H1 (cell line): ENCODE measurements at regions not wholly inside any gene's neighbourhood (a gene's known extent, or its start where the extent isn't known, plus 50 kb on each side); places are given as distances from the start of the nearest gene placed in this dataset.

Source experiments
- CTCF ChIA-PET: fragments of 300-600 bp; sonication (Branson Sonifier 250); formaldehyde crosslinking; loops from one replicate; lab custom pipeline; 2021; ENCODE audit not compliant: partially characterized antibody; lab: Charles Lee
- POLR2A ChIA-PET: fragments of 300-600 bp; sonication (Branson Sonifier 250); formaldehyde crosslinking; loops from one replicate; lab custom pipeline; 2021; ENCODE audit warnings: inconsistent platforms; ENCODE audit not compliant: partially characterized antibody; lab: Charles Lee
- DNase-seq, 2 experiments: peaks; one replicate each; pipeline versions ENCODE4 v3.0.0 to v3.0.0-alpha.2; 2010 to 2022; ENCODE audit warnings: low spot score in 2 of 2, low read depth in 1 of 2, mixed read lengths in 1 of 2
- FAIRE-seq: peaks from 2 replicates; lab custom pipeline; 2011; peaks lifted over from hg19 to GRCh38; lab: Jason Lieb, UNC
- H2AFZ ChIP-seq: 2 replicates; pipeline ENCODE4 v1.8.1; 2012; ENCODE audit warnings: low read length, inconsistent platforms
- H2AK5ac ChIP-seq: 2 replicates; pipeline ENCODE4 v1.6.1; 2013; ENCODE audit warnings: low read depth, low read length
- H2BK120ac ChIP-seq: replicated peaks from 2 replicates; pipeline ENCODE3; 2013; ENCODE audit warnings: low read depth, low read length, inconsistent platforms
- H2BK12ac ChIP-seq: 2 replicates; pipeline ENCODE4 v1.6.1; 2013; ENCODE audit warnings: low read depth, low read length
- H2BK15ac ChIP-seq: 2 replicates; pipeline ENCODE4 v1.6.1; 2013; ENCODE audit warnings: low read length
- H2BK20ac ChIP-seq: 2 replicates; pipeline ENCODE4 v1.6.1; 2013; ENCODE audit warnings: low read length
- H2BK5ac ChIP-seq: 2 replicates; pipeline ENCODE4 v1.6.1; 2013; ENCODE audit warnings: low read depth, low read length
- H3K14ac ChIP-seq: 2 replicates; pipeline ENCODE4 v1.6.1; 2013; ENCODE audit warnings: inconsistent platforms; ENCODE audit not compliant: insufficient read length
- H3K18ac ChIP-seq: 2 replicates; pipeline ENCODE4 v1.6.1; 2013; ENCODE audit warnings: low read length; ENCODE audit errors: extremely low read depth
- H3K23ac ChIP-seq: 2 replicates; pipeline ENCODE4 v1.6.1; 2013; ENCODE audit warnings: inconsistent platforms; ENCODE audit not compliant: insufficient read length
- H3K23me2 ChIP-seq: 2 replicates; pipeline ENCODE4 v1.6.1; 2013; ENCODE audit warnings: low read depth, low read length
- H3K27ac ChIP-seq: 2 replicates; pipeline ENCODE4 v1.6.1; 2011; ENCODE audit warnings: low read depth, low read length, inconsistent platforms
- H3K27me3 ChIP-seq, 4 experiments: replicated peaks in 1 of 4; 1 replicate in 1 of 4; 2 replicates in 3 of 4; pipeline versions ENCODE4 v1.6.1 to v1.8.1; 2011 to 2013; ENCODE audit warnings: low read length in 3 of 4, mild to moderate bottlenecking in 3 of 4, inconsistent platforms in 2 of 4, mixed read lengths in 2 of 4, moderate library complexity in 1 of 4; ENCODE audit not compliant: control insufficient read depth in 3 of 4, insufficient read depth in 3 of 4; ENCODE audit errors: extremely low read depth in 1 of 4
- H3K36me3 ChIP-seq, 4 experiments: 2 replicates each; pipeline versions ENCODE4 v1.6.1 to v1.8.1; 2011 to 2013; ENCODE audit warnings: mild to moderate bottlenecking in 4 of 4, low read length in 3 of 4, moderate library complexity in 2 of 4, control low read depth in 1 of 4, inconsistent platforms in 1 of 4; ENCODE audit not compliant: insufficient read depth in 4 of 4, control insufficient read depth in 2 of 4
- H3K4ac ChIP-seq: replicated peaks from 2 replicates; pipeline ENCODE3; 2013; ENCODE audit warnings: low read length, low read depth, mixed read lengths, inconsistent platforms; ENCODE audit not compliant: insufficient read length
- H3K4me1 ChIP-seq, 4 experiments: replicated peaks in 1 of 4; 1 replicate in 1 of 4; 2 replicates in 3 of 4; pipeline versions ENCODE4 v1.6.1 to v1.8.1; 2011 to 2013; ENCODE audit warnings: low read length in 3 of 4, inconsistent platforms in 2 of 4, mixed read lengths in 1 of 4; ENCODE audit not compliant: insufficient read depth in 4 of 4, control insufficient read depth in 3 of 4
- H3K4me2 ChIP-seq, 2 experiments: 2 replicates each; pipeline versions ENCODE4 v1.6.1 to v1.8.1; 2011 to 2013; ENCODE audit warnings: low read depth in 2 of 2, low read length in 2 of 2, control low read depth in 1 of 2, inconsistent platforms in 1 of 2, mild to moderate bottlenecking in 1 of 2; ENCODE audit not compliant: insufficient read depth in 1 of 2
- H3K4me3 ChIP-seq, 4 experiments: fragments of 200-600, 300-600 bp in 1 of 4; sonication (generic), shearing (Covaris generic), sonication (Bioruptor Twin) in 1 of 4; 2 replicates each; pipeline versions ENCODE4 v1.5.1 to v1.8.1; 2011 to 2016; ENCODE audit warnings: low read length in 4 of 4, low read depth in 3 of 4, control low read depth in 2 of 4, inconsistent platforms in 2 of 4, mild to moderate bottlenecking in 2 of 4, mixed read lengths in 1 of 4, moderate library complexity in 1 of 4; ENCODE audit not compliant: insufficient read depth in 2 of 4; ENCODE audit errors: extremely low read depth in 1 of 4
- H3K56ac ChIP-seq: replicated peaks from 2 replicates; pipeline ENCODE3; 2013; ENCODE audit warnings: low read depth, mild to moderate bottlenecking, mixed read lengths, low read length, inconsistent platforms; ENCODE audit not compliant: insufficient read length
- H3K79me1 ChIP-seq: 2 replicates; pipeline ENCODE4 v1.6.1; 2013; ENCODE audit warnings: low read depth, low read length, control low read depth
- H3K79me2 ChIP-seq, 2 experiments: 2 replicates each; pipeline versions ENCODE4 v1.6.1 to v1.8.1; 2012 to 2013; ENCODE audit warnings: low read length in 2 of 2, mild to moderate bottlenecking in 2 of 2, inconsistent platforms in 1 of 2; ENCODE audit not compliant: insufficient read depth in 2 of 2, control insufficient read depth in 1 of 2
- H3K9ac ChIP-seq, 4 experiments: replicated peaks in 1 of 4; 1 replicate in 1 of 4; 2 replicates in 3 of 4; pipeline versions ENCODE4 v1.6.1 to v1.8.1; 2011 to 2013; ENCODE audit warnings: low read depth in 3 of 4, low read length in 3 of 4, control low read depth in 2 of 4, mild to moderate bottlenecking in 2 of 4, moderate library complexity in 2 of 4, inconsistent platforms in 1 of 4; ENCODE audit errors: extremely low read depth in 1 of 4
- H3K9me3 ChIP-seq, 2 experiments: 2 replicates each; pipeline versions ENCODE4 v1.6.1 to v1.8.1; 2012 to 2013; ENCODE audit warnings: mild to moderate bottlenecking in 2 of 2, moderate library complexity in 2 of 2, control low read depth in 1 of 2, inconsistent platforms in 1 of 2, low read depth in 1 of 2, low read length in 1 of 2, mixed read lengths in 1 of 2; ENCODE audit not compliant: insufficient read depth in 2 of 2
- H4K20me1 ChIP-seq, 2 experiments: replicated peaks in 1 of 2; 2 replicates each; pipeline versions ENCODE3 to v1.8.1; 2011 to 2013; ENCODE audit warnings: inconsistent platforms in 2 of 2, low read length in 2 of 2, mild to moderate bottlenecking in 1 of 2; ENCODE audit not compliant: insufficient read depth in 2 of 2, control insufficient read depth in 1 of 2
- H4K5ac ChIP-seq: 2 replicates; pipeline ENCODE4 v1.6.1; 2013; ENCODE audit warnings: low read length, low read depth, mixed read lengths, inconsistent platforms; ENCODE audit not compliant: insufficient read length
- H4K8ac ChIP-seq: 2 replicates; pipeline ENCODE4 v1.8.0; 2013; ENCODE audit warnings: mild to moderate bottlenecking, moderate library complexity, low read length, inconsistent platforms; ENCODE audit not compliant: insufficient read depth; ENCODE audit errors: extremely low read depth
- H4K91ac ChIP-seq: replicated peaks from 2 replicates; pipeline ENCODE3; 2013; ENCODE audit warnings: low read length, mixed read lengths, inconsistent platforms; ENCODE audit not compliant: insufficient read length
- ATF2 ChIP-seq: IDR thresholded peaks from 2 replicates; pipeline ENCODE4 v1.6.1; 2012; ENCODE audit warnings: low read length, inconsistent platforms
- CBX5 ChIP-seq: fragments of 300-800, 300-1000 bp; sonication (generic); IDR thresholded peaks from 2 replicates; pipeline ENCODE4 v1.7.1; 2016; ENCODE audit warnings: antibody characterized with exemption, low read length, low read depth
- JUND ChIP-seq: IDR thresholded peaks from 2 replicates; pipeline ENCODE4 v1.6.1; 2011; ENCODE audit warnings: mild to moderate bottlenecking, improper control_type of control experiment, low read length
- POLR2AphosphoS5 ChIP-seq: IDR thresholded peaks from 2 replicates; pipeline ENCODE4 v1.6.1; 2011; ENCODE audit warnings: low read depth, low read length
- RNF2 ChIP-seq: fragments of 200-900, 300-1000 bp; sonication (generic); IDR thresholded peaks from 2 replicates; pipeline ENCODE4 v1.7.1; 2016; ENCODE audit warnings: borderline replicate concordance, low read depth, mild to moderate bottlenecking, antibody characterized with exemption, low read length; ENCODE audit not compliant: poor library complexity, severe bottlenecking; ENCODE audit errors: missing control alignments
- WGBS, 2 experiments: shearing (Covaris generic) in 1 of 2; methylation state at CpG; one replicate each; pipeline versions ENCODE4 v1.1.6 to v1.1.7; 2013 to 2015; ENCODE audit warnings: low lambda C conversion rate in 2 of 2, mixed read lengths in 2 of 2, inconsistent platforms in 1 of 2, low coverage in 1 of 2, missing lambda C conversion rate in 1 of 2; ENCODE audit not compliant: insufficient replicate concordance in 2 of 2, insufficient coverage in 1 of 2, insufficient read length in 1 of 2; ENCODE audit errors: extremely low coverage in 1 of 2, missing lambda C conversion rate in 1 of 2; 5-methylcytosine and 5-hydroxymethylcytosine counted together

GRCh38 chr1:163604896-163605295 is 283.1 kb downstream of the NUF2 start:
- H3K27me3 ChIP-seq, result no peaks in the 10 kb centered on the region
- no peak overlapping the region for H3K56ac ChIP-seq
- no peaks in the 10 kb centered on the region for H3K23me2 ChIP-seq
- H4K5ac ChIP-seq, result no peak overlapping the region
- H3K9ac ChIP-seq, result no peak overlapping the region
- H3K4me2 ChIP-seq, result no peak overlapping the region
- no peak overlapping the region for H2BK20ac ChIP-seq
- POLR2A ChIA-PET, result no interaction called here
- H3K4ac ChIP-seq, result no peak overlapping the region
- H2BK5ac ChIP-seq, result no peak overlapping the region
- 95% methylated on average over 3 of the region's 3 CpGs; no CpG with 5 or more reads in 1 of the 2 experiments for WGBS, 2 experiments
- no peak overlapping the region for H2BK15ac ChIP-seq
- H4K20me1 ChIP-seq, result no peaks in the 10 kb centered on the region
- no peak overlapping the region for H3K18ac ChIP-seq
- 0 out of 2 replicates have a peak overlapping the region, but pooled peaks have one; percentile 8 for H2AFZ ChIP-seq
- H4K91ac ChIP-seq, result no peak overlapping the region
- no peaks in the 10 kb centered on the region for H3K79me2 ChIP-seq
- no peak overlapping the region for H3K4me3 ChIP-seq
- H3K9me3 ChIP-seq, result no peaks in the 10 kb centered on the region; a peak in 1 of 4 replicates
- DNase-seq (no peak), FAIRE-seq (peak; percentile 19)
- no peak overlapping the region for H3K23ac ChIP-seq
- H3K79me1 ChIP-seq, result no peaks in the 10 kb centered on the region
- H3K14ac ChIP-seq, result no peak overlapping the region
- H3K36me3 ChIP-seq, result no peaks in the 10 kb centered on the region
- CTCF ChIA-PET, result no interaction called here
- TF ChIP-seq JUND (no peak), RNF2 (no peak), POLR2AphosphoS5 (no peak), ATF2 (no peak), CBX5 (no peak)
- no peak overlapping the region for H4K8ac ChIP-seq
- peak overlapping the region; percentile 32; the same call in 1 of the 2 replicates for H2BK12ac ChIP-seq
- peaks cover 0 to 6% (median 0%) of the 10 kb centered on the region in 4 experiments; a peak in 1 of 7 replicates for H3K4me1 ChIP-seq
- no peak overlapping the region for H3K27ac ChIP-seq
- H2AK5ac ChIP-seq, result no peak overlapping the region
- no peak overlapping the region for H2BK120ac ChIP-seq
